Neural progenitor cell (in vitro differentiated cells): ENCODE measurements at regions not wholly inside any gene's neighbourhood (a gene's known extent, or its start where the extent isn't known, plus 50 kb on each side); places are given as distances from the start of the nearest gene placed in this dataset.
A peak's percentile ranks its signal among the peaks of the same experiment; 100 is the strongest.

Source experiments
- EZH2phosphoT487 ChIP-seq: fragments of 200-600 bp; sonication (generic); IDR thresholded peaks from 2 replicates; pipeline ENCODE4 v1.6.1; 2017; ENCODE audit warnings: antibody characterized with exemption
- TF ChIP-seq, protein P1 (sequence below): fragments of 200-600 bp; sonication (generic); IDR thresholded peaks from 2 replicates; pipeline ENCODE4 v1.5.1; 2017; ENCODE audit warnings: antibody characterized with exemption, mild to moderate bottlenecking

- TF ChIP-seq, protein P1, sequence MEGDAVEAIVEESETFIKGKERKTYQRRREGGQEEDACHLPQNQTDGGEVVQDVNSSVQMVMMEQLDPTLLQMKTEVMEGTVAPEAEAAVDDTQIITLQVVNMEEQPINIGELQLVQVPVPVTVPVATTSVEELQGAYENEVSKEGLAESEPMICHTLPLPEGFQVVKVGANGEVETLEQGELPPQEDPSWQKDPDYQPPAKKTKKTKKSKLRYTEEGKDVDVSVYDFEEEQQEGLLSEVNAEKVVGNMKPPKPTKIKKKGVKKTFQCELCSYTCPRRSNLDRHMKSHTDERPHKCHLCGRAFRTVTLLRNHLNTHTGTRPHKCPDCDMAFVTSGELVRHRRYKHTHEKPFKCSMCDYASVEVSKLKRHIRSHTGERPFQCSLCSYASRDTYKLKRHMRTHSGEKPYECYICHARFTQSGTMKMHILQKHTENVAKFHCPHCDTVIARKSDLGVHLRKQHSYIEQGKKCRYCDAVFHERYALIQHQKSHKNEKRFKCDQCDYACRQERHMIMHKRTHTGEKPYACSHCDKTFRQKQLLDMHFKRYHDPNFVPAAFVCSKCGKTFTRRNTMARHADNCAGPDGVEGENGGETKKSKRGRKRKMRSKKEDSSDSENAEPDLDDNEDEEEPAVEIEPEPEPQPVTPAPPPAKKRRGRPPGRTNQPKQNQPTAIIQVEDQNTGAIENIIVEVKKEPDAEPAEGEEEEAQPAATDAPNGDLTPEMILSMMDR: peak; percentile 53
- no peak for TF ChIP-seq EZH2phosphoT487
These were observed 362.6 kb downstream of the DAD1 start for GRCh38 chr14:22226381-22226780.
